ENCODE measurements at regions not wholly inside any gene's neighbourhood (a gene's known extent, or its start where the extent isn't known, plus 50 kb on each side); places are given as distances from the start of the nearest gene placed in this dataset.

DNA sequence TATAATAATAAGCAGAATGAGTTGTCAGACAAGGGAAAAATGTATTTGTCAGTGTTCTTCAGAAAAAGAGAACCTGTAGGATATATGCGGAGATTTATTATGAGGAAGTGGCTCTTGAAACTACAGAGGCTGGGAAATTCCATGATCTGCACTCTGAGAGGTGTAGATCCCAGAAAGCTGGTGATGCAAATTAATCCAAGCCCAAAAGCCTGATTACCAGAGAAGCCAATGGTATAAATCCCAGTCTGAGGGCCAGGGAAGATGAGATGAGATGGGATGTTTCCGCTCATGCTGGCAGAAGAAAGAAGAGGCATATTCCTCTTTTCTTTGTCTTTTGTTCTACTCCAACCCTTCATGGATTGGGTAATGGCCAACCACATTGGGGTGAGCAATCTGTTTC is 732.8 kb upstream of the IGFBP3 start:
- in situ Hi-C loops (cut with MboI; ENCODE audit: low sequenced_read_pairs), result no loop called here

DNA sequence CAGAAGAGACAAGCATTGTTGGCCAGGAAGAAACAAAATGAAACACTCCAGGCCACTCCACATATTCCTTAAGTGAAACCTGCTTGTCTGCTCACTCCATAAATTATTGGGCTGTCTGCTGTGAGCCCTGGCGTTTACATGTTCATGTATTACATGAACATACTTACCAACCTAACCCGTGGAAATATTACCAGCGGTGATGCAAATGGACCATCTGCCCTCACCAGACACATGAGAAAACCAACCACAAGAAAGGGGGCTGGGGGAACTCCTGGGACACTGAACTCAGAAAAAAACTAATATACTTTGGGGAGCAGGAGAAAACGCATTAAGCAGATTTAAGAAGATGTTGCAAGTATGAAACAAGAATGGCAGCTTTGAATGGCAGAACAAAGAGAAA is 731.2 kb upstream of the IGFBP3 start:
- in situ Hi-C loops (cut with MboI; ENCODE audit: low sequenced_read_pairs), result no loop called here

DNA sequence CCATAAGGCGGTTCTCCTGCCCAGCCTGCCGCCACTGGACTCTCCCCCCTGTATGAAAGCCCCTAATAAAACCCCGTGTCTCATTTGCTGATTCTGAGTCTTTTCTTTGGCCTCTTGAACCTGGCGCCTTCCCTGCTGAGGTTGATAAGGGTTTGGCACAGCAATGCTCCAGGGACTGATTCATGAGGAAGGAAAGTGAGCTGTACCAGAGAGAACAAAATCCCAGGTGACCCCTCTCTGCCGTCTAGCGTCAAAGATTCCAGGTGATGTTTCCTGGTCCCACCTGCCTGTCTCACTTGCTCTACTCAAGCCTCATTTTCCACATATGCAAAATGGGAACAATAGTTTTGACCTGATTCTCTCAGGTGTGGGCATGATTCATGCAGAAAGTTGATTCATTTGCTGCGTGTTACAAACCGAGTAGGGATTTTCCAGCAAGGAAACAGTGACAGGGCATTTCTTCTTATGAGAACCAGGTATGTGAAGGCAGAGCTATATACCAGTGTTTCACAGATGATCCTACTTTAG is 730.6 kb upstream of the IGFBP3 start:
- in situ Hi-C loops (cut with MboI; ENCODE audit: low sequenced_read_pairs), result no loop called here

GRCh38 chr7:46651070-46651469 is 730.0 kb upstream of the IGFBP3 start:
- in situ Hi-C loops (cut with MboI; ENCODE audit: low sequenced_read_pairs), result no loop called here

GRCh38 chr7:46649876-46650275 is 728.8 kb upstream of the IGFBP3 start:
- in situ Hi-C loops (cut with MboI; ENCODE audit: low sequenced_read_pairs), result no loop called here

DNA sequence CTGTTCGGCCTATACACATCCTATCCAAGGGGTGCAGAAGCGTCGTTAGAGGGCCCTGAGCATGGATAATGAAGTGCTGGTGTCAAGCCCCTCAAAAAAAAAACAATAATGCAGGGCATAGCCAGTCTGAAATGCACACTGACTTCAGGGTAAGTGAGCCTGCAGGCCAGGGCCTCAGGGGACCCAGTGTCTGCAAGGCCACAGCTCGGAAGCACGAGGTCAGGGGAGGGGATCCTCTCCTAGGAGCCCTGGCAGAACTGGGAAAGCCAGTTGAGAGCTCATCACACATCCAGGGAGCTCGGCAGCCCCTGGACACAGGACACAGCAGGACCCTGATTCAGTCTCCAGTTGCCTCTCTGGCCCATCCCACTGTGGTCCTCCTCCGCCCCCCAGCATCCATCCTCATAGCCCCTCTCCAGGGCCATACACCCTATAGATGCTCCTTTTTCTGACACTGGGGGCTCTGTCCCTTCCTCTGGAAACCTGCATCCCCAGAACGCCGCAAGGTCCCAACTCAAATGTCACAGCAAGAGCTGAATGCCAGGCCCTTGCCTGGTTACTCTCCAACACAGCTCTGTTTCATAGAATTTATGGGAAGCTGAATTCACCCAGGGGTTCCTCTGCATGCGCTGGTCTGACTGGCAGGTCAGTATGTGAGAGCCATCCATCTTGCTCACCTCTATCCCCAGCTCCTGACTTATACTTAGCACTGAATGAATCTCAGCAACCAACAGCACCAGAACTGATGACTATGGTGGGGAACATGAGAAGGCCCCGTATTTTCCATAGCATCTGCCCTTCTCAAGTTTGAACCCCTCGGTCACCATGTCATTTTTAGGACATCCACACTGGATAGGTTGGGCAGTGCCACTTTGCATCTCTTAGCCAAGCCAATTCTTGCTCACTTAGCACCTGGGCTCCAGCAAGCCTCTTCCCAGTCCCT is 717.0 kb upstream of the IGFBP3 start:
- in situ Hi-C loops (cut with MboI; ENCODE audit: low sequenced_read_pairs), result no loop called here

DNA sequence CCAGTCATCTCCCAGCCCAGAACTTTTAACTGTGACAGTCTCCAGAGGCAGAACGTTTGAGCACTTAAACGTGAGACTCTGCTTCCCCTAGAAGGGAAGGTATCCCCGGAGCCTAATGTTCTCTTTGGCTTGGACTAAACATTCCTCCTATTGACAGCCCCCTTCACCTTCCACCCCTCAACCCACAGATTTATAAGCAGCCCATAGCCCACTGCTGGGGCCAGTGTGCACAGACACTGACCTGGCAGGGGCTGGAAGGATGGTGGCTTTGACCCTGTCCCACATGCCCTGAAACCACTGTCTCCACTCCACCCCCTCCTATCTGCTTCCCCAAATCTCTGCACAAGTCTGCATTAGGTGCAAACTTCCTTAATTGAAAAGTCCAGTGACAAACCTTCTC is 715.0 kb upstream of the IGFBP3 start:
- in situ Hi-C loops (cut with MboI; ENCODE audit: low sequenced_read_pairs), result no loop called here

DNA sequence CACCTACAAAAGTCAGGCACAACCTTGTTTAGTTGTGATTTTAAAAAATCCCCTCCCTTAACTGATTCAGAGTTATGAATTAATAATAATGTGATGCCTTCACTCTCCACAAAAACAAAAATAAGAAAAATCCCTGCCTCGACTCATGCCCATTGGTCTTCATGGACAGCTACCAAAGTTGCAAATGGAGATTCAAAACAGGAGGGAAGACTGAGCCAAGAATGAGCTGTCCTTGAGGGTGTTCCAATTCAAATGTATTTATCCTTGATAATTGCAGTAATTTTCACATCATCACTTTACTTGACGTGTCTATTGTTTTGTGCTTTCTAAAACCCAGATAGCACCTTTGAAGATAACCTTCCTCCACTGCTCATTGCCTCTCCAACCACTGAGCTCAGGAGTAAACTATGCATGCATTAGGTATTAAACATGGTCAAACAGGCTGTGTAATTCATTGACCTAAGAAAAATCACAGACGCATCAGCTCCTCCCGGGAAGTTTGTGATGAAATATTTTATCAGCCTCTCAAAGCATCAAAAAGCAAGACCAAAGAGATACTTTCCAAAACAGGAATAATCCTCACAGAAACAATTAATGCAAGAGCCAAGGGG is 712.7 kb upstream of the IGFBP3 start:
- in situ Hi-C loops (cut with MboI; ENCODE audit: low sequenced_read_pairs), result no loop called here

DNA sequence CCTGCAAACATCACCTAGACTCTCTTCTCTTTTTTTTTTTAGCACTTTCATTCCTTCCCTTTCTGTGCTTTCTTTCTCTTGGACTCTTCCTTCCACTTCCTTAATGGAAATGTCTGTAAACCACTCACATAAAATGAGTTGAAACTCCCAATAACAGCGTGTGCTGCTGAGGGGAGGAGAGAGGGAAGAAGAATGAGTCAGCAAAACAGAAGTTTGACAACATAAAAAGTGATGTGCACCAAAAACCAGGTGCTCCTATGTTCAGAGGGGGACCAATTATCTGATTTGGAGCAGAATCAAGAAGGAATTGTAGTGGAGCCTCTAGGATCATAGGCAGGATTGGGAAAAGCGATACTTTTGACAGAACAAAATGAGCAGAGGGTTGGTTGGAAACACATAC is 712.1 kb upstream of the IGFBP3 start:
- in situ Hi-C loops (cut with MboI; ENCODE audit: low sequenced_read_pairs), result no loop called here

GRCh38 chr7:46630031-46630430 is 709.0 kb upstream of the IGFBP3 start:
- in situ Hi-C loops (cut with MboI; ENCODE audit: low sequenced_read_pairs), result no loop called here

- in situ Hi-C loops (cut with MboI; ENCODE audit: low sequenced_read_pairs), result no loop called here
Measured at GRCh38 chr7:46628389-46628788, 707.3 kb upstream of the IGFBP3 start.

DNA sequence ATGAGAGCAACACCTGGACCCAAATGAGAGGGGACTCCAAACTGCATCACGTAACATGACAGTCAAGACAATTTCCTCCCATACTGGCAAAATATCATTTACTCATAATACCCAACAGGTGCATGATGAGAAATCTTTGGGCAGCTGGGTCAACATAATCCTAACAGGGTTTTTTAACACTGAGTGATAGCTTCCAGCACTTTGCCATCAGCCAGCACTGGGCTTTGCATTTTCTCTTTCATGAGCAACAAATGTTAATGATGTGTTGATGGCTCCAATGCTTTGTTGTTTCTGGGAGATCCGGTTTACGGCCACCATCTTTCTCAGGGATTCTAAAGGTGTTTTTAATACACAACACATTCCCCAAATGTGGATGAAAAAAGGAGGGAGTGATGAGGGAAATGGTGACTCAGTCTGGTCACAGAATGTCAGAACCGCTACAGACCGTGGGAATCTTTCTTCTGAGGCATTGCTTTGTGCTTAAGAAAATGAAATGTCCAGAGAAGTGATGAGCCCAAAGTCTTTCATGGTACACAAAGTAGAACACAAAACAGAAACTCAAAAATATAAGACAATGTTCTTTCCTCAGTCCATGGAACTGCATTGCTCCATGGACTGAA is 705.7 kb upstream of the IGFBP3 start:
- in situ Hi-C loops (cut with MboI; ENCODE audit: low sequenced_read_pairs), result no loop called here

- in situ Hi-C loops (cut with MboI; ENCODE audit: low sequenced_read_pairs), result no loop called here
Measured at GRCh38 chr7:46626261-46626660, 705.2 kb upstream of the IGFBP3 start.

DNA sequence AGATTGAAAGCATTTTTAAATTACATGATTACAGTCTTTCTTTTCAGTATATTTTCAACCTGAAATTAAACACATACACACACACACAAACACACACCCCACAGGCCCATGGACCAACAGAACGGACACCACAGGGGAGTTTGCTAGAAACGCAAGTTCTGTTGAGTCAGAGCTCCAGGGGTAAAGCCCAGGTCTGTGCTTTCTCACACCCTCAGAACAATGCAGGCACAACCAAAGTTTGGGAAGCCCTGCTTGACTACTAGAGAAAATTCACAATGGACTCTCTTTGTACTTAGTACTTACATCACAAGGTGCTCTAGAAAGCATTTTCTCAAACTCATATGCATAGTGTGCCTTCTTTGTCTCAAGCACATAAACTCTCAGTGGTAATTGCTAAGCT is 704.0 kb upstream of the IGFBP3 start:
- in situ Hi-C loops (cut with MboI; ENCODE audit: low sequenced_read_pairs), result no loop called here

DNA sequence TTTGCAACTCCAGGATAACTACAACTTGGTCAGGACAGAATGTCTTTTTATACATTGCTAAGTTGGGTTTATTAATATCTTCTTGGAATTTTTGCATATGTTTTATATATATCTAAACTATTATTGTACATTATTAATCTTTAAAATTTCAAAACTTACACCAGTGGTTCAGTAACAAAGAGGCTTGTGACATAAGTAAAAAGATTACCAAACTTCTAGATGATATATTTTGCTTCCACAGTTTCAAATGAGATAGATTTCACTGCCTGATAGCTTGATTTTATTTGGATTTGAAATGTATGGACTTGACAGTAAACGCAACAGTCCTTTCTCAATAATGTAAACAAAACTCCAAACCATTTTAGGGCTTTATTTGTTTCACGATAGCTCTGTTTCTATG is 701.2 kb upstream of the IGFBP3 start:
- in situ Hi-C loops (cut with MboI; ENCODE audit: low sequenced_read_pairs), result no loop called here

DNA sequence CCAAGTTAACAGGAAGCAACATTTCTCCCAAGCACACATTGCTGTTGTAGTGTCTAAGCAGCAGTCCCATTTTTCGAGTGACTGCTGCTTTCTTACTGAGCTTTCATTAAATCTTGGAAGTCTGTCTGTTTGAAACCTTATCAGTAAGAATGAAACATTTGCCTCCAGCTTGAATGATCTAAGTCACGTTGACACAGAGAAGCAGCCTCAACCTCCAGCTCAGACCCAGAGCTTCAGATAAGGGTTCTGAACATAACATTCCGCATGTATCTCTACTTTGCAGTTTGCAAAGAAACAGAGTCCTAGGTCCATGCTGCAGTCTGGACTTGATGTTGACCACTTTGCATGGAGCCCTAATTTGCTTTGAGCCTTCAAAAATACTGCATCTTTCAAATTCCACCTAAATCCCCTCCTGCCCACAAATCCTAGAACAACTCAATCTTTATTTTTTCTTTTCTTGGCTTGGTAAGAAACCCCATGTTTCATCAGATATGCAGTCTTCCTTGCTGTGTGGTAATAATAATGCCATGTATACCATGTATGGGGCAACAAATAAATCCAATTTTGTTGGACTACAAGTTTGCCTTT is 698.7 kb upstream of the IGFBP3 start:
- in situ Hi-C loops (cut with MboI; ENCODE audit: low sequenced_read_pairs), result no loop called here

GRCh38 chr7:46616636-46617035 is 695.6 kb upstream of the IGFBP3 start:
- in situ Hi-C loops (cut with MboI; ENCODE audit: low sequenced_read_pairs), result no loop called here

- in situ Hi-C loops (cut with MboI; ENCODE audit: low sequenced_read_pairs), result no loop called here
Measured at GRCh38 chr7:46613551-46613950, 692.5 kb upstream of the IGFBP3 start.

DNA sequence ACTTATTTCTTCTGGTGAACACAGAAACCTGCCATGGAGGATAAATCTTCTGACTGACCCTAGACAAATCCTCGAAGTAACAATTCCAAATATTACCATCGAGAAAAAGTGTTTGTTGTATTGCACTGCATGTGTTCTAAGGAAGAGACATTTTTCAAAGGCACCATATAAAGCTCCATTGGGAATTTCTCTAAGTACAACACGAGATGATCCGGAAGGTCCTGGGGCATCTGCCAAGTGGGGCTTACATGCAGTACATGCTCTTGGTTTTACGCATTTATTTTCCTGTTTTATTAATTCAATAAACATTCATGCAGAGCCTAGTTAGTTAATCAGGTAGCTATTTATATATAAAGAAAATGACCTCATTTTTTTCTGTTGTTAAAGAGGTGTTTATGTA is 692.0 kb upstream of the IGFBP3 start:
- in situ Hi-C loops (cut with MboI; ENCODE audit: low sequenced_read_pairs), result no loop called here

GRCh38 chr7:46611508-46611907 is 690.4 kb upstream of the IGFBP3 start:
- in situ Hi-C loops (cut with MboI; ENCODE audit: low sequenced_read_pairs), result no loop called here

GRCh38 chr7:46610746-46611145 is 689.7 kb upstream of the IGFBP3 start:
- in situ Hi-C loops (cut with MboI; ENCODE audit: low sequenced_read_pairs), result no loop called here

Data from HL-60/S4 treated with retinoic acid at 250 ng/mL for 4 days and 3 days (cell line).